HG03432 (cell line): ENCODE measurements at regions not wholly inside any gene's neighbourhood (a gene's known extent, or its start where the extent isn't known, plus 50 kb on each side); places are given as distances from the start of the nearest gene placed in this dataset.
"Not testable (repeated sequence)": the region's sequence is repeated elsewhere in the genome, so short reads cannot be mapped to it uniquely, and the experiment has no call there.

Experiments used
- ATAC-seq: cut with Tn5 transposase; IDR thresholded peaks from one replicate; pipeline ENCODE4 v1.9.1; 2021; ENCODE audit warnings: mild to moderate bottlenecking, moderate library complexity; ENCODE audit not compliant: unreplicated experiment

GRCh38 chr10:131363416-131363815, 51.9 kb upstream of the TCERG1L start:
- no peak for ATAC-seq

DNA sequence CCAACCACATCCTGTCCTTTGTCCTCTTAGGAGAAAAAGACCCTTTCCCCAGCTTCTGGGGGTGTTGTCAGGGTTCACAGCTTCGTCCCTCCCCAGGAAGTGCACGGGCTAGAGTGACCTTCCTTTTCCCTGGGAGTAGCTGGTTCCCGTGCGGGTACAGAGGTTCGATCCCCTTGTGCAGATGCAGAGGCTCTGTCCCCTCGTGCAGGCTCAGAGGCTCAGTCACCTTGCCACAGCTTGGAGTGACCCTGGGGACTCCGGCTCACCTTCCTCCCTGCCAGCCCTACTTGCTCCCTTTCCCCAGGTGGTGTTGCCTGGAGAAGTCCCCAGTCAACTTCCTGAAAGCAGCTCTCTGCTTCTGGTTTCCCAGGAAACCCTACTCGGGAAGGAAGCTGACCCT, 60.0 kb upstream of the TCERG1L start:
- no peak for ATAC-seq

GRCh38 chr10:131381576-131381975, 70.1 kb upstream of the TCERG1L start:
- no peak for ATAC-seq

DNA sequence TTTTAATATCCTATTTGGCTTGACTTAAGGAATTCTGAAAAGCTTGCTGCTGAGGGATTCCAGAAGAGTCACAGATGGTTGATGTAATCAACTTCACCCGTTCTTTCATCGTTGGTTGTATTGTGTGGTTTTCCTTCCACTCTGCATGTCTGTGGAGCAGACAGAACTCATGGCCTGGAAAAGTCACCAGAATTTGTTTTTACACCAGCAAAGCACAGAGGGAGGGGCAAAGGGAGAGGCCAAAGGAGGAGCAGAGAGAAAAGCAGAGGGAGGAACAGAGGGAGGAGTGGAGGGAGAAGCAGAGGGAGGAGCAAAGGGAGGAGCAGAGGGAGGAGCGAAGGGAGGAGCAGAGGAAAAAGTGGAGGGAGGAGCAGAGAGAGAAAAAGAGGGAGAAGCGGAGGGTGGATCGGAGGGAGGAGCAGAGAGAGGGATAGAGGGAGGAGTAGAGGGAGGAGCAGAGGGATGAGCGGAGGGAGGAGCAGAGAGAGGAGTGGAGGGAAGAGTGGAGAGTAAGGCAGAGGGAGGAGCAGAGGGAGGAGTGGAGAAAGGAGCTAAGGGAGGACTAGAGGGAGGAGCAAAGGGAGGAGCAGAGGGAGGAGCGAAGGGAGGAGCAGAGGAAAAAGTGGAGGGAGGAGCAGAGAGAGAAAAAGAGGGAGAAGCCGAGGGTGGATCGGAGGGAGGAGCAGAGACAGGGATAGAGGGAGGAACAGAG, 73.8 kb upstream of the TCERG1L start:
- not testable (repeated sequence) for ATAC-seq

DNA sequence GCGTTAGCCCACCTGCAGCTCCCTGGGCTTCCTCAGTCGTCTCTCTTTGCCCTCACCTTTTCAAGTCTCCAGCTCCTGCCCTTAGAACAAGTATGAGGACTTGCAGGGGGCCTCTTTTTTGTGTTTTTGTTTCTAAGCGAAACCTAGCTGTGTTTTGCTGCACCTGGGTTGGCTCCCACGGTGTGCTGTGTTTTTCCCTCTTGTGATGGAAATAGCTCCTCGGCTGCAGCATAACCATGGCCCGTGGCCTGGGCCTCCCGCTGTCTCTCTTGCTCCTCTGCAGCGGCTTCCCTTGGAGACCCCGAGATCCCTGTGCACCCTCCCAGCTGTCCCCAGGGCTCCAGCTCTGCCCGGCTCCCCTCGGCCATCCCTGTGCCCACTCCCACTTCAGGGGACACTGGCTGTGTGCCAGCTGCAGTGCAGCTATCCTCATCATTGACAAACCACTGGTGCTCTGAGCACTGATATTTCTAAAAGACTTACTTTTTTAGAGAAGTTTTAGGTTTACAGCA, 75.6 kb upstream of the TCERG1L start:
- ATAC-seq = no peak

DNA sequence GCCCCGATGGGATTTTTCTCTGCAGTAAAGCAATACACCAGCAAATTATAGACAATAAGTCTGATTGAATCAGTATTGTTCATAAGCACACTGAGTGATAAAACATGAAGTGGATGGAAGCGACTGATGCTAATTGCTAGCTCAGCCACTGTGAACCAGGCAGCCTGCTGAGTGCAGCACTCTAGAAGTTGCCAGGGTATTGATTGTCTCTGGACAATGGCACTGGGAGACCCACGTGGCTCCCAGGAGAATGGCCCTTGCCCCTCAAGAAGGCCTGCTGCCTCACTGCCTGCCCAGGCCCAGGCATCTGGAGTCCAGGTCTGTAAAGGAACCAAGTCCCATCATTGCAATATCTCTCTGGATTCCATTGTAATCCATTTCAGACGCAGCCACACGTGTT, 80.4 kb upstream of the TCERG1L start:
- ATAC-seq = no peak

- ATAC-seq = no peak
These were observed 84.9 kb upstream of the TCERG1L start for GRCh38 chr10:131396121-131397050.

GRCh38 chr10:131398166-131398565, 86.6 kb upstream of the TCERG1L start:
- ATAC-seq = no peak

GRCh38 chr10:131399981-131400380, 88.5 kb upstream of the TCERG1L start:
- no peak for ATAC-seq

DNA sequence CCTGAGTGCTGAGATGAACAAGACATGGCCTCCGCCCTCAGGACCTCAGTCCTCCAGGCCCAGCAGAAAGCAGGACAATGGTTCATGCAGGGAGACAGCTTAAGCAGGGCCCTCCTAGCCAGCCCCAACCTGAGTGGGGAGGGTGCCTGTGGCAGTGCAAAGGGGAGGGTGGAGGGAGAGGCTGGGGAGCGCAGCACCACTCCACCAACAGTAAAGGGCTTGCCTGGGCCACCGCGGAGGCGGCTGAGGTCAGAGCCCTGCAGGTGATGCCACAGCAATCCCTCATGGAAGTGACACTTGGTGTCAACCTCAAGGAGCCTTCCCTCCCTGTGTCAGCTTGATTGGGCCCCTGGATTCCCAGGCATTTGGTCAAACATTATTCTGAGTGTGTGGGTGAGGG, 89.0 kb upstream of the TCERG1L start:
- no peak for ATAC-seq

DNA sequence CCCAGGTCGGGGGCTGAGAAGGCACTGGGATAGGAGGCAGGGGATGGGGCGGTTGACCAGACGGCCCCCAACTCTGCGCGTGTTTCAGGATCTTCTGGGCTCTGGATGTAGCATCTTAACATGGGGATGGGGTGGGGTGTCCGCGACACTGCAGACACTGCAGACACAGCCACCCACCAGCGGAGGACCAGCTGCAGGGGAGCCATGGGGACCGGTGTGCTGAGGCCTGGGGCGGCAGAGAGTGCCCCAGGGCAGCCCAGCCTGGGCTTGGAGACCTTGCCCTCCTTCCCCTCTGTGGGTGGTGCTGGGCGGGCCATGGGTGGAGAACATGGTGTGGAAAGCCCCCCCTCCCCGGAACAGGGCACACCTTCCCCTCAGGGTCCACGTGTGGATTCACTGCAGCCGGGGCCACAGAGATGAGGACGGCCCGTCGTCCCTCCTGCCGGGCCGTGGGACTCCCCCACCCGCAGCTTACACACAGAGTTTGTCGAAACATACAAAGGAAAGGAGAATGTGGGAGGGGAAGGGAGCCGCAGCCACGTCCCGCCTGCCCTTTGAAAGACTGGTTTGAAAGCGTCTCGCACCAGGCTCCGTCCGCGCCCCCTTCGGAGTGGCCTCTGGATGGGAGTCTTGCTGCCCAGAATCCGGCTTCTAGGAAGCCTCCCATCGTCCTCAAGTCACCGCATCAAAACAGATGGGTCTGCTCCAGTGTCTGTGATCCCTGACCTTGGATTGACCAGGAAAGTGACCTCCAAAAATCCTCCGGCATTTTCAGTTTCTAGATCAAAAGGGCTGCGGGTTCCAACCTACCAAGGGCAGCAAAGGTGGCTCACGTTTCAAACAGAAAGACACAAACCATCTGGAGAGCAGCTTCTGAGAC, 91.5 kb upstream of the TCERG1L start:
- no peak for ATAC-seq

- no peak for ATAC-seq
These were observed 92.4 kb upstream of the TCERG1L start for GRCh38 chr10:131403936-131404335.

- ATAC-seq = no peak
These were observed 93.4 kb upstream of the TCERG1L start for GRCh38 chr10:131404886-131405285.

GRCh38 chr10:131406676-131407392, 95.3 kb upstream of the TCERG1L start:
- ATAC-seq = no peak

GRCh38 chr10:131418681-131419080, 107.2 kb upstream of the TCERG1L start:
- ATAC-seq = no peak

GRCh38 chr10:131419797-131420196, 108.3 kb upstream of the TCERG1L start:
- ATAC-seq = no peak

DNA sequence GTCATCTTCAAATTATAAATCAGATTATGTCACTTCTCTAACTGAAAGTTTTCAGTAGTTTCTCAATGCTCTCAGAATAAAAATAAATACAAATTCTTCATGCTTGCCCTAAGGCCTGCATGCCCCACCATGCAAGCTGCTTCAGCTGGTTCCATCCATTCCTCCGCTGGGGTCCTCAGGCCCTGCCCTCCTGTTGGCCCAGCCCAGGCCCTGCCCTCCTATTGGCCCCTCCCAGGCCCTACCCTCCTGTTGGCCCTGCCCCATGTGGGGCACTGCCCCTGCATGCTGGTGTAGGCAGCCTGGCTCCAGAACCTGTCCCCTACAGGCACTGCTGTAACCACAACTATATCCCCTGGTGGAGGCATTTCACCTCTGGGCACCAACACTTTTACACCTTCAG, 109.3 kb upstream of the TCERG1L start:
- no peak for ATAC-seq

DNA sequence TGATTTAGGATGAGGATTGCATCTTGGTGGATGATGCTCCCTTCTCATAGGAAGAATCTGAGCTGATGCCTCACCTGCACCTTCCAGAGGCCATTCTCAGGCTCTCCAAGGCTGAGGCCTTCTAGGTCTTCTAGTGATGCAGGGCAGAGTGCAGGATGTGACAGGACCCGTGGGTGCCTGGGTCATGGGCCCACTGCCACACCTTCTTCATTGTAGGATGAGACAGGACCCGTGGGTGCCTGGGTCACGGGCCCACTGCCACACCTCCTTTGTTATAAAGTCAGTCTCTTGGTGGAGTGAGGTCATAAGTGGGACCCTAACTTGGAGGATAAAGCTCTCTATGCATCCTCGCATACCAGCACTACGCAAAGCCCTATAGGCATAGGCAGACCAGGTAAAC, 109.9 kb upstream of the TCERG1L start:
- no peak for ATAC-seq

- no peak for ATAC-seq
These were observed 111.2 kb upstream of the TCERG1L start for GRCh38 chr10:131422731-131423130.

DNA sequence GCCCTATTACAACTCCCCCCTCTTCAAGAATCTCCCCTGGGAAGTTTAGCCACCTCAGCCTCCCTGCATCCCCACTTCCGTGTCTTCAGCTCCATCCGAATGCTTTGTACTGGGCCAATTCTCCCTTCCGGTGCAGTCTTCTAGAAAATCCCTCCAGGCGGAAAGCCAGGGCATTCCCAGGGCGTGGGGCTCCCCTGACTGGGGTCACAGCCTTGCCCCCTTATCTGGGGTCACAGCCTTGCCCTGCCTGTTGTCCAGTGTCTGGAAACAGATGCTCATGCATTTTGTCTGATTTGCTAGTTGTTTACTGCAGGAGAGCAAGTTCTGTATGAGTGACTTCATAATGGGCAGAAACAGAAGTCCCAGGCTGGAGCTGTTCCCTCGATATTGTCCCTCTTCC, 112.5 kb upstream of the TCERG1L start:
- no peak for ATAC-seq
